ENCODE measurements at regions not wholly inside any gene's neighbourhood (a gene's known extent, or its start where the extent isn't known, plus 50 kb on each side); places are given as distances from the start of the nearest gene placed in this dataset.

- no peak for DNase-seq (ENCODE audit: low spot score)
Observed at GRCh38 chr10:81021428-81022129, 483.9 kb downstream of the SH2D4B start.

- no peak for DNase-seq (ENCODE audit: low spot score)
Observed at GRCh38 chr10:81026591-81026990, 488.9 kb downstream of the SH2D4B start.

- DNase-seq (ENCODE audit: low spot score), result no peak
Observed at GRCh38 chr10:81027223-81027622, 489.5 kb downstream of the SH2D4B start.

- no peak for DNase-seq (ENCODE audit: low spot score)
Observed at GRCh38 chr10:81027706-81028105, 490.0 kb downstream of the SH2D4B start.

DNA sequence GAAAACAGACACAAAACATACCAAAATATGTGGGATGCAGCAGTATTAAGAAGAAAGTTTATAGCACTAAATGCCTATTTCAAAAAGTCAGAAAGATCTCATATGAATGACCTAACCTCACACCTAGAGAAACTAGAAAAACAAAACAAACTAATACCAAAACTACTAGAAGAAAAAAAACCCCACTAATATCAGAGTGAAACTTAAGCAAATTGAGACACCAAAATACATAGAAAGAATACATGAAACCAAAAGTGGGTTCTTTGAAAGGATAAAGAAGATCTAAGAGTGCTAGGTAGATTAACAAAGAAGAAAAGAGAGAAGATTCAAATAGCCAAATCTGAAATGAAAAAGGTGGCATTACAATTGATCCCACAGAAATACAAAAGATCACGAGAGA lies 494.1 kb downstream of the SH2D4B start:
- DNase-seq (ENCODE audit: low spot score), result no peak

GRCh38 chr10:81034383-81034782 lies 496.7 kb downstream of the SH2D4B start:
- DNase-seq (ENCODE audit: low spot score), result no peak

DNA sequence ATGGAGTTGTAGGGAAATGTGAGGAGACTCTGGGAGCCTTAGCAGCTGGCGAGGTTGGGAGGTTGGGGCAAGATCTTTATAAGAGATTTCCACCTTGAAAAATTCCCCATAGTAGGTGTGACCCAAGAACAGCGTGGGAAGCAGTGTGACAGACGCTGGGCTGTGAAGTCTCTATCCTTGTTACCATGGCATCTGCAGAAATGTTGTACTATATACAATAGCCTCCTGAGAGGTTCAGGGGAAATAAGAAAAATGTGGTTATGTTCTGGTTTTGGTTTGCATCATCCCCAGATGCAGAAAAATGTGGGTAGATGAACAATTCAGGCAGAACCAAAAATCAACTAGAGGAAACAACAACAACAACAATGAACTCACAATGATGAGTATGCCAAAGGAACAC lies 498.6 kb downstream of the SH2D4B start:
- DNase-seq (ENCODE audit: low spot score), result no peak

DNA sequence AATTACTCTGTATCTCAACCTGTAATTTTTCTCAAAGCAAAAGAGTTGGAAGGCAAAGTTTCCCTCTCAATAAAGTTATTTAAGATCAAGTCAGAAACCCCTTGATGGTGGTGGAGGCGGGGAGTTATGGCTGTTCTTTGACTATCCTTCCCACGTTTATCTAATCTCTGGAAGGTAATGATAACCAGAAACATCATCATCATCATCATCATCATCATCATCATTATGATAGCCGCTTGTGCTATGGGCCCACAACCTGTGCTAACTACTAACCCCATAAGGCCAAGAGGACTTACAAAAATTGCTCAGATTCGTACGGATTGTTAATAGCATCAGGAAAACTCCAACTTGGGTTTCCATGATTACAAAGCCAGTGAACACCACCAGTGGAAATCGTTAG lies 502.3 kb downstream of the SH2D4B start:
- DNase-seq (ENCODE audit: low spot score), result no peak

GRCh38 chr10:81040940-81041339 lies 503.2 kb downstream of the SH2D4B start:
- DNase-seq (ENCODE audit: low spot score), result no peak

- DNase-seq (ENCODE audit: low spot score), result no peak
Observed at GRCh38 chr10:81042647-81043046, 504.9 kb downstream of the SH2D4B start.

- no peak for DNase-seq (ENCODE audit: low spot score)
Observed at GRCh38 chr10:81065474-81065873, 527.8 kb downstream of the SH2D4B start.

GRCh38 chr10:81068460-81068859 lies 530.8 kb downstream of the SH2D4B start:
- no peak for DNase-seq (ENCODE audit: low spot score)

GRCh38 chr10:81071087-81071796 lies 533.5 kb downstream of the SH2D4B start:
- DNase-seq (ENCODE audit: low spot score), result no peak

DNA sequence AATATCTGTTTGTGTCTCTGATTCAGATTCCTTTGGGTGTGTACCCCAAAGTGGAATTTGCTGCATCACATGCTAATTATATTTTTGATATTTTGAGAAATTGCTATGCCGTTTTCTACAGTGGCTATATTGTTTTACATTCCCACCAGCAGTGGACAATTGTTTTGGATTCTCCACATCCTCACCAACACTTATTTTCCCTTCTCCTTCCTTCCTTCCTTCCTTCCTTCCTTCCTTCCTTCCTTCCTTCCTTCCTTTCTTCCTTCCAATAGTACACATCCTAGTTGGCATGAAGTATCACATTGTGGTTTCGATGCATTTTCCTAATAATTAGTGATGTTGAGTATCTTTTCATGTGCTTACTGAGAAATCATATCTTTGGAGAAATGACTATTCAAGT lies 535.5 kb downstream of the SH2D4B start:
- DNase-seq (ENCODE audit: low spot score), result no peak

GRCh38 chr10:81081887-81082620 lies 544.4 kb downstream of the SH2D4B start:
- DNase-seq (ENCODE audit: low spot score), result no peak

DNA sequence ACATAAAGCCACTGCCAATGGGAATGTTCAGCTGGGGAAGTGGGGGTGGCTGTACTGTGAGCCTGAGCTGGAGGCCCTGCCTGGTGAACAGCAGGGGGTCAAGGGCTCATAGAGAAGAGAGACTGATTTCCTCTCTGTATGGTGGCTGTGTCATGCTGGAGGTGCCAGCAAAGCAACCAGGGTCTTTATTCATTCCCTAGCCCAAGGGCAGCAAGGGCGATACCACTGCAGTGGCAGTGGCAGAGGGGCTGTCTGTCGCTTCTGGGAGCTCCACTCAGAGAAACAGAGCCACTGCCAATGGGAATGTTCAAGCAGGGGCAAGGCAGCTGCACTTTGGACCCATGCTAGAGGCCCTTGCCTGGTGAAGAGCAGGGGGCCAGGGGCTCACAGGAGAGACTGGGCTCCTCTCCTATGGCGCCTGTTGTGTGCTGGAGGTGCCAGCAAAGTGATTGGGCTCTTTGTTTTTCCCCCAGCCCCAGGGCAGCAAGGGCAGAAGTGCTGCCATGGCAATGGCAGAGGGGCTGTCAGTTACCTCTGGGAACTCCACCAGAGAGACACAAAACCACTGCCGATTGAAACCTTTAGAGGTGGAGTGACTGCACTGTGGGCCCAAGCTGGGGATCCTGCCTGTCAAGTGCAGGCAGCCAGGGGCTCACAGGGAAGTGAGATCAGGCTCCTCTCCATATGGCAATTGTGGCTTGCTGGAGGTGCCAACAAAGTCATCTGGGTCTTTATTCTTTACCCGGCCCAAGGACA lies 545.1 kb downstream of the SH2D4B start:
- DNase-seq (ENCODE audit: low spot score), result no peak

- no peak for DNase-seq (ENCODE audit: low spot score)
Observed at GRCh38 chr10:81093056-81093455, 555.4 kb downstream of the SH2D4B start.

DNA sequence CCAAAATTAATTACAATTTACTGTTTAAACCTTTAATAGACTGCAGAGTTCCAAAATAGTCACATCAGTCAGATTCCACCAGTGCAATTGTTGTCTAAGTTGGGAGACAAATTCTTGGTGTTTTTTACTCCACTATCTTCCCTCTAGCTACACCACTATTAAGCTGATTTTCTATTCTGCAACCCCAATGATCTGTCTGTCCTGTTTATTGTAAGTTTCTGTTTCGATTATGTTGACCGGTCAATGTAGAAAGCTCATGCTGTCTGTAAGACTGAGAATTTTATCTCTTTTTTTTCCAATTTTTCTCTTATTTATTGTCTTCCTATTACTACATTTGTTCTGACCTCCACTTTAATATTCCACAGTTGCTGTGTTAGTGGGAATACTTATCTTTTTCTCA lies 557.5 kb downstream of the SH2D4B start:
- DNase-seq (ENCODE audit: low spot score), result no peak

GRCh38 chr10:81096558-81096957 lies 558.9 kb downstream of the SH2D4B start:
- no peak for DNase-seq (ENCODE audit: low spot score)

GRCh38 chr10:81101062-81101461 lies 563.4 kb downstream of the SH2D4B start:
- DNase-seq (ENCODE audit: low spot score), result no peak

- no peak for DNase-seq (ENCODE audit: low spot score)
Observed at GRCh38 chr10:81104494-81104893, 566.8 kb downstream of the SH2D4B start.

DNA sequence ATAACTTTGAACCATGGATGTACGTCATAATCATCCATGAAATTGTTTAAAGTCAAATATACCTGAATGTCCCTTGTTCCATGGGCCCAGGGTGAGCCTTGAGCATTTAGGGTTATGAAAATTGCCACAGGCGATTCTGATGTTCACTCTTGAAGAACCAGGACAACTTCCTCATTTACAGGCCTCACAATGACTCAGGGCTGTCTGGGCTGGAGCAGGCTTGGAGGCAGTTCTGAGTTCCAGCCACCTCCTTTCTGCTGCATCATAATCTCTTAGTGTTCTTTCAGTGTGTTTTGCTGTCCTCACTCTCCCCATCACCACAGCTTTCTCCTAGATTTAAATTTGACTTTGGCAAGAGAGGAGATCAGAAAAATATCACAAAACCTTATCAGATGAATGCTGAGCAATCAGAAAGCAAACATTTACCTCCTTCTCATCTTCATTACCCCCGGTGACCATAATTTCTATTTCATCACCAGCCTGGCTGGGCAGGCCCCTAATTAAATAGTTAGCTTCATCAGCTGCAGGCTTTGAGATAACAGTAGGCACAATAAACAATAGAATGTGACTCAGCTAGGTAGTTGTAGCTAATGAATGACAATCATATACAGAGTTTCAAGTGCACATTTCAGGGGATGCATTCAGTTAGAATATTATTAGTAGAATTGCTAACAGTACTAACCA lies 571.0 kb downstream of the SH2D4B start:
- DNase-seq (ENCODE audit: low spot score), result peak; percentile 17
